DOHH2 (cell line): ENCODE measurements at regions not wholly inside any gene's neighbourhood (a gene's known extent, or its start where the extent isn't known, plus 50 kb on each side); places are given as distances from the start of the nearest gene placed in this dataset.

Experiments
- EZH2phosphoT487 ChIP-seq: fragments of 200-600 bp; sonication (generic); IDR thresholded peaks from 2 replicates; pipeline ENCODE4 v1.6.1; 2017; ENCODE audit warnings: borderline replicate concordance, mild to moderate bottlenecking, antibody characterized with exemption, low read length, moderate library complexity, mixed read lengths
- TF ChIP-seq, protein P1 (sequence below): fragments of 200-600 bp; sonication (generic); IDR thresholded peaks from one replicate; pipeline ENCODE4 v1.5.1; 2014; ENCODE audit warnings: antibody characterized with exemption, mild to moderate bottlenecking, low read depth, low read length; ENCODE audit not compliant: poor library complexity, severe bottlenecking

DNA sequence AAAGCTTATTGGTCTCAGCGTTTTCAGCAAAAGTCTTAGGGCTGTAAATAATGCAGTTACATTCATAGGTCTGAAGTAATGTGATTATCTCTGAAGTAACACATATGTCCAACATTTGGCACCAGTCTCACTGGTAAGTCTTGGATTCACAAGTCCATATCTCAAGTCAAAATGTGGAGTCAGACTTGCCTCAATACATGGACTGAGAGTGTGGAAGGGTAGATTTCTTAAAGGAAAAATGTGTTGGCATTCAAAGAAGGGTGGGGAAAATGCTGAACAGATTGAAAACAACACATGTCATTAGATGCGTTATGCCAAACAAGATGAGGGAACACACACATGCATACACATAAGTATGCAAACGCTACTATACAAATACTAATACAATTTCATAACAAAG lies 989.0 kb upstream of the MANEA start:
- TF ChIP-seq, protein P1, sequence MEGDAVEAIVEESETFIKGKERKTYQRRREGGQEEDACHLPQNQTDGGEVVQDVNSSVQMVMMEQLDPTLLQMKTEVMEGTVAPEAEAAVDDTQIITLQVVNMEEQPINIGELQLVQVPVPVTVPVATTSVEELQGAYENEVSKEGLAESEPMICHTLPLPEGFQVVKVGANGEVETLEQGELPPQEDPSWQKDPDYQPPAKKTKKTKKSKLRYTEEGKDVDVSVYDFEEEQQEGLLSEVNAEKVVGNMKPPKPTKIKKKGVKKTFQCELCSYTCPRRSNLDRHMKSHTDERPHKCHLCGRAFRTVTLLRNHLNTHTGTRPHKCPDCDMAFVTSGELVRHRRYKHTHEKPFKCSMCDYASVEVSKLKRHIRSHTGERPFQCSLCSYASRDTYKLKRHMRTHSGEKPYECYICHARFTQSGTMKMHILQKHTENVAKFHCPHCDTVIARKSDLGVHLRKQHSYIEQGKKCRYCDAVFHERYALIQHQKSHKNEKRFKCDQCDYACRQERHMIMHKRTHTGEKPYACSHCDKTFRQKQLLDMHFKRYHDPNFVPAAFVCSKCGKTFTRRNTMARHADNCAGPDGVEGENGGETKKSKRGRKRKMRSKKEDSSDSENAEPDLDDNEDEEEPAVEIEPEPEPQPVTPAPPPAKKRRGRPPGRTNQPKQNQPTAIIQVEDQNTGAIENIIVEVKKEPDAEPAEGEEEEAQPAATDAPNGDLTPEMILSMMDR = no peak
- no peak for TF ChIP-seq EZH2phosphoT487
